ENCODE measurements at regions not wholly inside any gene's neighbourhood (a gene's known extent, or its start where the extent isn't known, plus 50 kb on each side); places are given as distances from the start of the nearest gene placed in this dataset.

DNA sequence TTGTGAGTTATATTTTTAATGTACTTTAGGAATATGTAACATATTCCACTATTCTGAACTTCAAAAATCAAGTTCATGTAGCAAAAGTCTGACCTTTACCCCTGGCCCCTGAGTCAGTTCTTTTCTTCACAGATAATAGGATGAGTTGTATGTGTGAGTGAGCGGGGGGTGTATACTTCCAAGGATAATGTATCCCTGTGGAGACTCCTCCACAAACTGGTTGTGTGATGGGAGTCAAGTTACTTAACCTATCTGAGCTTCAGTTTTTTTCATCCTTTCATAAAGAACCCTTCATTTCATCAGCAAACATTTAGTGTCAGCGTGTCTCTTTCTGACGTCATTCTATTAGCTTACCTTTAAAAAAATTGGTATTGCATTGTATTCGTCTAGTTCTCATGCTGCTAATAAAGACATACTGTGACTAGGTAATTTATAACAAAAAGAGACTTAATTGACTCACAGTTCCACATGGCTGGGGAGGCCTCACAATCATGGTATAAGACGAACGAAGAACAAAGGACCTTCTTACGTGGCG, 288.1 kb upstream of the GPC6 start:
- no peak for DNase-seq

DNA sequence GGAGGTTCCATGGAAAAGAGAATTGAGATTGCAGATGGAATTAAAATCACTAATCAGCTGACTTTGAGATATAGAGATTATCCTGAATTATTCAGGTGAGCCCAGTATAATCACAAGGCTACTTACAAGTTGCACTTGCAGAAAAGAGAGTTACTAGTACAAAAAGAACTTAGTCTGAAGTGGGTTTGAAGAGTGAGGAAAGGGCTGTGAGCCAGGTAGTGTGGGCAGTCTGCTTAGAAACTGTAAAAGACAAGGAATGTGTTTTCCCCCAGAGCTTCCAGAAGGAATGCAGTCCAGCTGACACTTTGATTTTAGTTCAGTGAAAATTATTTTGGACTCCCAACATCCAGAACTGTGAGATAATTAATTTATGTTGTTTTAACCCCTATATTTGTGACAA, 285.4 kb upstream of the GPC6 start:
- DNase-seq, result no peak

- no peak for DNase-seq
Measured at GRCh38 chr13:92947770-92948434, 278.7 kb upstream of the GPC6 start.

GRCh38 chr13:92950771-92951170, 275.8 kb upstream of the GPC6 start:
- DNase-seq, result no peak

DNA sequence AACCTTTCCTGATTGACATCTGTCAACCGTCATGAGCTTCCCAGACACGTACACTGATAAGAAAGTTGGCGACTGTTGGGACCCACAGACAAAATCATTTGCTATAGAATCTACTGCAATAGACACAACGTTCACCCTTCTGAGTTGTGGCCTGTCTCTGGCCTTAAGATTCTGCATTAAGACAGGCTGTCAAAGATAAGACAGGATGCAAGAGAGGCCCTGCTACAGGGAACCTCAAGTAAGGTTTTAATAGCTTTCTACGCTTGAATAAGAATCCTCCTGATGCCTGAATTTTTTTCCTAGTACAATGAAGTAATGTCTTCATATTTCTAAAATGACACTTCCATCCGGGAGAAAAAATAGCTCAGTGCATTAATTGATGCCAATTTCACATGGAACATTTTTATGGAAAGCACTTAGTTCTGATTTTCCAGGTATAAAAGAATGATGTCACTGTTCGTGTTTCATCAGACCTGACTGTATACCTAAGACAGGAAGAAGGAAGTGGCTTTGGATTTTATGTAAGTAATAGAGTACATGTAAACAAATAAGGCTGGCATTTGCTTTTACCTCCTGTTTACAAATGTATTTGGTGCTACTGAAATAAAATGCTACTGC, 275.2 kb upstream of the GPC6 start:
- no peak for DNase-seq

DNA sequence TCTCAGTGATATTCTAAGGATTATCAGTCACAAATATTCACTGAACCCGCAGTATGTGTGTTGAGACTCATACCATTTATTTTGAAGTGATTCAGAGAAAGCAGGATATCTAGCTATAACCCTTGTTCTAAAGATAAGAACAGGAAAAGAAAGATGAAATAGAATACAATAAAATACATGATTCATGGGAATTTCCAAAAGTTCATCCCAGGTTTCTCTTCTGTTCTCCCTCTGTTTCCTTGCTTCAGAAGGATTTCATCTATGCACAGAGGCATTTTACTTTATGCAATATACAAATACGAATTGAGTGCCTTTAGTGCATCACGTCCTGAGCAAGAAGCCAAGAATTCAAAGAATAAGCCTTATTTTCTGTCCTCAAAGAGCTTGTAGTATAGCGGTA, 274.4 kb upstream of the GPC6 start:
- DNase-seq, result no peak

DNA sequence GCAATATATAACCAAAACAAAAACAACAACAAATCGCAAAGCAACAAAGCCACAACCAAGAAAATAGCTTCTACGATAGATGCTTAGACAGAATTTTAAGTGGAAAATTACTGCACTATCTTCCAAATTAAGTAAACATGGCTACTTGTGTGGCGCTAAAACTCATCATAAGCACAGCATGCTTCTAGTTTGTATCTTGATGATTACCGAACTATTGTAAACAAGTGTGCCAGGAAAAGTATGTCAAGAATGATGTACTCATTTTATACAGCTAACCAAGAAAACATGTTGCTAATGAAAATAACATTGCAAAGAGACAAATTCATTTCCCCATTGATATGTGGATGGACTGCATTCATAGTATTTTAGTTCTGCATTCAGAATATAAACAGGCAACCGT, 271.9 kb upstream of the GPC6 start:
- no peak for DNase-seq

- DNase-seq, result no peak
Measured at GRCh38 chr13:92959790-92960189, 266.8 kb upstream of the GPC6 start.

GRCh38 chr13:92963029-92963428, 263.6 kb upstream of the GPC6 start:
- no peak for DNase-seq

- DNase-seq, result no peak
Measured at GRCh38 chr13:92966341-92966740, 260.3 kb upstream of the GPC6 start.

- no peak for DNase-seq
Measured at GRCh38 chr13:92966900-92967299, 259.7 kb upstream of the GPC6 start.

- DNase-seq, result no peak
Measured at GRCh38 chr13:92967923-92968322, 258.7 kb upstream of the GPC6 start.

DNA sequence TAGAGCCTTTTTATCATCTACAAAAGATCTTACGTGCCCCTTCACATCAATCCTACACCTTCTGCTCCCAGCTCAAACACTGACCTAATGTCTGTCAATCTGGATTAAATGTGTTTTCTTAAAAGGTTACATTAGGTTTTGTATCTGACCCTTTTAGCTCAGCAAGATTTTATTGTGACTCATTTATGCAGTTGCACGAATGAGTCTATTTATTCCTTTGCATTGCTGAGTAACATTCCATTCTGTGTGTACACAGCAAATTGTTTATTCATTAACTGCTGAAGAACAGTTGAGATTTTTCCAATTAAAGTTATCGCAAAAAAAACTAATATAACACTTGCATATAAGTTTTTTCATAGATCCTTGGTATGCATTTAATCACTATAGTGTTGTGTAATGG, 253.9 kb upstream of the GPC6 start:
- no peak for DNase-seq

DNA sequence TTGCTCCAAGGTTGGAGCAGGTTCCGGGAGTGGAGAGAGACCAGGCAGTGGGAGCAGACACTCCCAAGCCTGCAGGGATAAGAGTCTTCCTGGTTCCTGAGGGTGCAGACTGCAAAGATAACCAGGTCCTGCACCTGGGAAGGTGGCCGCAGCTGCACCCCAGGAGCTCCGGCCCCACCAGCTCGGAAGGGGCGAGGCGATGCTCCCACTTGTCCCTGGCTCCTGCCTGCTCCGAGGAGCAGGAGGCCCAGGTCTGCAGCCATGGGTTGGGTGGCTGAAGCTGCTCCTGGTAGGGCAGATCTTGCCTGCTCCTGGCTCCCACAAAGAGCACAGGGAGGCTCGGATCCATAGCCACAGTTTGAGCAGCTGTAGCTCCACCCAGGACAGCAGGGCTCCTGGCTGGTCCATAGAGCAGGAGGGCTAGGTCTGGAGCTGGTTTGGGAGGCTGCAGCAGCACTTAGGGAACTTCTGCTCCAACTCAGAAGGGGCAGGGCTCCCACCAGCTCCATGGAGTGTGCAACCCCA, 251.6 kb upstream of the GPC6 start:
- no peak for DNase-seq

- DNase-seq, result no peak
Measured at GRCh38 chr13:92976657-92977056, 249.9 kb upstream of the GPC6 start.

- DNase-seq, result no peak
Measured at GRCh38 chr13:92984151-92984550, 242.5 kb upstream of the GPC6 start.

DNA sequence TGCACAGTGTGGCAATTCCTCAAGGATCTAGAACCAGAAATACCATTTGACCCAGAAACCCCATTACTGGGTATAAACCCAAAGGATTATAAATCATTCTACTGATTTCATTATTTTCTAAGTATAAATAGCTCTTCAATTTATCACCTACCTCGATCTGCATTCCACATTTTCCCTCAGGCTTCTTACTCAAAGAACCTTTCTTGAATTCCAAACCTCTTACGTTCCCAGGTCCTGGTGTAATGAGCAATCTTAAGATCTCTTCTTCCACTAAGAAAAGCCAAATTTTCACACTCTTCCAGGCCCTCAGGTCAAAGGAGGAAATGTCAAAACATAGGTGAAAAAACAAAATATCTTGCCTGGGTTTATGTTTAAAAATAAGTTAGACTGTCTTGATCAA, 237.3 kb upstream of the GPC6 start:
- DNase-seq, result no peak

DNA sequence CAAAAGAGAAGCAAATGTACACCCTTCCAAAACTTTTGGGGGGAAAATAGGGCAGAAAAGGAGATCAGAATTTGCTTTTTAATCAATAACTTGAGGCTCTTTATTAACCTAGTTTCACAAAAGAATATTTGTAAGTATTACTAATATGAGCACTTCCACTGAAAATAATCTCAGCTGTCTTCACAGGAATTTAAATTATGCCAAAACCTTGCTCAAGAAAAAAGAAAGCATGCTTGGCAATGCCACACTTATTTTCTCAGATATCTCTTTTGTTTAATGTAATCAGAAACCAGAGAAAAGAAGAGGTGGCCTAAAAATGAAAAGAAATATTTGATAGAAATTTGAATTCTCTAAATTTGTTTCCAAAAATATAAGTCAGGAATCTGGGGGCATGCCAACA, 234.9 kb upstream of the GPC6 start:
- DNase-seq, result no peak

DNA sequence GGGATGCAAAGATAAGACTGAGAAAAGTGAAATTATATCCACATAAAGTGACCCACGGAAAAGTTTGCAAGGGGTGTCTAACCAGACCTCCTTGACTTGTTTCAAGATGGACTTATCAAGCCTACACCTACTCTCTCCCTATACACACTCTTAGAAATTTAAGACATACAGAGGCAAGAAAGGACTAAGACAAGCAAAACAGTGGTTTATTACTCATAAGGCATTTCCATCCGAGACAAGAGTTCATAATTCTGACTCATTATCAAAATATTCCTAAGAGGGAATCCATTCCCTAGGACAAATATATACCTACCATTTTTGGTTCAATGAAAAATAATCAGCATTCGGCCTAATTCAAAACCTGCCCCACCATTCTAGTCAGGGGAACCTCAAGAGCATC, 232.6 kb upstream of the GPC6 start:
- no peak for DNase-seq

- no peak for DNase-seq
Measured at GRCh38 chr13:93001866-93002461, 224.6 kb upstream of the GPC6 start.

DNA sequence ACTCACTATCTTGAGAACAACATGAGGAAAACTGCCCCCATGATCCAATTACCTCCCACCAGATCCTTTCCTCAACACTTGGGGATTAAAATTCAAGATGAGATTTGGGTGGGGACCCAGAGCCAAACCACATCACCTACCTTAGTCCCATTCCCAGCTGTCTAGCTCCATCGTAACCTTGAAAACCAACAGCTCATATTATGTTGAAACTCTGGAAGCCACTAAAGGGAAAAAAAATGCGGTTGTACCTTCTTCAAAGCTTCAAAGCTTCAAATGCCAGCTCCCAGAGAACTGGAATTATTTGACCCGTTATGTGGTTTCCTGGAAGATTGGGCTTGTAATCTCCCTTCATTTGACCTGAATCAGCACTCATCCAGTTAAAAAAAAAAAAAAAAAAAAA, 223.1 kb upstream of the GPC6 start:
- no peak for DNase-seq

DNA sequence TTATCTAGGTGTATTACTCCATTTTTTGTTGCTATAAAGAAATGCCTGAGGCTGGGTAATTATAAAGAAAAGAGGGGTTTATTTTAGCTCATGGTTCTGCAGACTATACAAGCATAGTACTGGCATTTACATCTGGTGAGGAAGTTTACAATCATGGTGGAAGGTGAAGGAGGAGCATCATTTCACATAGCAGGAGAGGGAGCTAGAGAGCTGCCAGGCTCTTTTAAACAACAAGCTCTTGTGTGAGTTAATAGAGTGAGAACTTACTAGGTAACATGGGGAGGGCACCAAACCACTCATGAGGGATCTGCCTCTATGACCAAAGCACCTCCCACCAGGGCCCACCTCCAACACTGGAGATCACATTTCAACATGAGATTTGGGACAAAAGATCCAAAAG, 221.7 kb upstream of the GPC6 start:
- no peak for DNase-seq

DNA sequence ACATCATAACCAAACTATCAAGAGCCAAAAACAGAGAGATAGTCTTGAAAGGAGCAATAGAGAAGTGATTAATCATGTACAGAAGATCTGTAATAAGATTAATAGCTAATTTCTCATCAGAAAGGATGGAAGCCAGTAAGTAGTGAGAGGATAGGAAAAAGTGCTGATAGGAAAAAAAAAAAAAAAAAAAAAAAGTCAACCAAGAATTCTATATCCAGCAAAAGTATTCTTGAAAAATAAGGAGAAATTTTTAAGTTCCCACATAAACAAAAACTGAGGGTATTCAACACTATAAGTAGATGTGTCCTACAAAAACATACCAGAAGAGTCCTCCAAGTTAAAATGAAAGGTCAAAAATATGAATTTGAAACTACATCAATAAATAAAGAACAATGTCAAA, 218.7 kb upstream of the GPC6 start:
- no peak for DNase-seq

DNA sequence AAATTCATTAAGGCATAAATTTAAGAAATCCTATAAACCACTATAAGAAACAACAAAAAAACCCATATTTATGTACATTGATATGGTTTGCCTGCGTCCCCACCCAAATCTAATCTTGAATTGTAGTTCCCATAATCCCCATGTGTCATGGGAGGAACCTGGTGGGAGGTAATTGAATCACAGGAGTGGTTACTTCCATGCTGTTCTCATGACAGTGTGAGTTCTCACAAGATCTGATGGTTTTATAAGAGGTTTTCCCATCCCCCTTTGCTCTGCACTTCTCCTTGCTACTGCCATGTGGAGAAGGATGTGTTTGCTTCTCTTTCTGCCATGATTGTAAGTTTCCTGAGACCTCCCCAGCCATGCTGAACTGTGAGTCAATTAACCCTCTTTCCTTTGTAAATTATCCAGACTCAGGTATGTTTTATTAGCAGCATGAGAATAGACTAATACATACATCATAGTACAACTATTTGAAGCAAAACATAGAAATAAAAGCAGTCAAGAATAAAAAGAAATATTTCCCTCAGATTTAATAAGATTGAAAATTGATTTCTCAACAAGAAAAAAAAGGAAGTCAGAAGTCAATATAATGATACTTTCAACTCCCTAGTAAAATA, 209.0 kb upstream of the GPC6 start:
- no peak for DNase-seq
